ENCODE measurements at regions not wholly inside any gene's neighbourhood (a gene's known extent, or its start where the extent isn't known, plus 50 kb on each side); places are given as distances from the start of the nearest gene placed in this dataset.

- TF ChIP-seq ATM (IDR thresholded peaks at IDR 0.05; ENCODE audit: borderline replicate concordance) (no peak), ZBTB42 (CRISPR knock-in tag; IDR thresholded peaks at IDR 0.05) (no peak), ZNF329 (CRISPR knock-in tag; IDR thresholded peaks at IDR 0.05; ENCODE audit: low read depth) (no peak)
These were observed 631.0 kb upstream of the GRM7 start (continued) for GRCh38 chr3:6229778-6230410.

- ChIA-PET CTCF (ENCODE audit: low intra/inter-chr PET ratio, low total read pairs) (no interaction called here), POLR2A (no interaction called here)
- Histone ChIP-seq H4K20me1 (ENCODE audit: insufficient read depth, low read length) (no peaks in the 10 kb centered on the region), H3K9ac (ENCODE audit: insufficient read depth, low read depth, low read length) (no peak overlapping the region), H3K4me3 (replicated peaks in 1 of 3; ENCODE audit: insufficient read depth in 1 of 3, low read depth in 2 of 3, low read length in 3 of 3) (no peak overlapping the region), H3K4me2 (ENCODE audit: low read depth, low read length) (no peak overlapping the region), H2AFZ (ENCODE audit: low read length) (no peak overlapping the region), H3K27me3 (ENCODE audit: control insufficient read depth in 1 of 2, insufficient read depth in 2 of 2, low read length in 2 of 2) (no peaks in the 10 kb centered on the region), H3K9me3 (ENCODE audit: low read length) (peaks cover 71% of the 10 kb centered on the region), H3K36me3 (replicated peaks in 1 of 2; ENCODE audit: control insufficient read depth in 1 of 2, insufficient read depth in 2 of 2, low read length in 2 of 2) (no peaks in the 10 kb centered on the region), H3K27ac (ENCODE audit: extremely low read length, insufficient read depth, low read length) (no peak overlapping the region), H3K79me2 (ENCODE audit: insufficient read depth, low read length) (no peaks in the 10 kb centered on the region), H3K4me1 (ENCODE audit: insufficient read depth, low read length) (no peaks in the 10 kb centered on the region)
- WGBS (ENCODE audit: low lambda C conversion rate) = 18% methylated on average over 4 of the region's 4 CpGs
- intact Hi-C loops (cut with micrococcal nuclease; ENCODE audit: unreplicated experiment) (no loop called here), in situ Hi-C loops (cut with HindIII; ENCODE audit: extremely low pct_ligation_motif_present, low pct_unique_long_range_greater_than_20kb) (no loop called here)
- DNase-seq (ENCODE audit: low spot score) = no peak
- BruUV-seq (replicated peaks) = no TSS peak
- no peak for TF ChIP-seq HNF1B (CRISPR knock-in tag; IDR thresholded peaks at IDR 0.05)
- no peak for TF ChIP-seq NCOA2 (CRISPR knock-in tag; IDR thresholded peaks at IDR 0.05)
- no peak for TF ChIP-seq HIVEP1 (CRISPR knock-in tag; IDR thresholded peaks at IDR 0.05)
- no peak for TF ChIP-seq TMF1 (CRISPR knock-in tag; IDR thresholded peaks at IDR 0.05; ENCODE audit: low read depth)
- no peak for TF ChIP-seq SYNCRIP (IDR thresholded peaks at IDR 0.05; ENCODE audit: insufficient read depth, low read depth, low read length)
- no peak for ATAC-seq
- no peak for FAIRE-seq
These were observed 618.8 kb upstream of the GRM7 start for GRCh38 chr3:6242104-6242503.
